ENCODE measurements at regions not wholly inside any gene's neighbourhood (a gene's known extent, or its start where the extent isn't known, plus 50 kb on each side); places are given as distances from the start of the nearest gene placed in this dataset.
"Not testable (repeated sequence)": the region's sequence is repeated elsewhere in the genome, so short reads cannot be mapped to it uniquely, and the experiment has no call there.

GRCh38 chr1:148357037-148357436 is 126.1 kb downstream of the PPIAL4G start:
- no peak for DNase-seq

- no peak for DNase-seq
These were observed 127.1 kb downstream of the PPIAL4G start for GRCh38 chr1:148355976-148356375.

GRCh38 chr1:148354913-148355308 is 128.2 kb downstream of the PPIAL4G start:
- no peak for DNase-seq

GRCh38 chr1:148354284-148354912 is 128.7 kb downstream of the PPIAL4G start:
- no peak for DNase-seq

GRCh38 chr1:148353461-148354283 is 129.4 kb downstream of the PPIAL4G start:
- peak in 1 of 14 donors; percentile 47 for DNase-seq

- DNase-seq, result no peak
These were observed 130.5 kb downstream of the PPIAL4G start for GRCh38 chr1:148352470-148353053.

GRCh38 chr1:148347781-148348180 is 135.3 kb downstream of the PPIAL4G start:
- no peak for DNase-seq

- peak in 1 of 14 donors; percentile 3 for DNase-seq
These were observed 137.4 kb downstream of the PPIAL4G start for GRCh38 chr1:148345659-148346151.

- DNase-seq, result not testable (repeated sequence)
These were observed 138.5 kb downstream of the PPIAL4G start for GRCh38 chr1:148344651-148345050.

GRCh38 chr1:148341729-148342128 is 141.4 kb downstream of the PPIAL4G start:
- DNase-seq, result not testable (repeated sequence)

GRCh38 chr1:148336121-148336918 is 146.8 kb downstream of the PPIAL4G start:
- not testable (repeated sequence) for DNase-seq

- peak; percentile 20 to 98 (median 63) for DNase-seq
These were observed 148.6 kb downstream of the PPIAL4G start for GRCh38 chr1:148334339-148335130.

- peak in 1 of 14 donors; percentile 53 for DNase-seq
These were observed 149.2 kb downstream of the PPIAL4G start for GRCh38 chr1:148333875-148334338.

- DNase-seq, result no peak
These were observed 154.2 kb downstream of the PPIAL4G start for GRCh38 chr1:148328884-148329283.

- DNase-seq, result not testable (repeated sequence)
These were observed 158.1 kb downstream of the PPIAL4G start for GRCh38 chr1:148325031-148325430.

GRCh38 chr1:148324465-148324864 is 158.6 kb downstream of the PPIAL4G start:
- not testable (repeated sequence) for DNase-seq

GRCh38 chr1:148320079-148320478 is 163.0 kb downstream of the PPIAL4G start:
- not testable (repeated sequence) for DNase-seq

GRCh38 chr1:148318904-148319242 is 164.2 kb downstream of the PPIAL4G start:
- DNase-seq, result no peak

GRCh38 chr1:148318123-148318903 is 164.8 kb downstream of the PPIAL4G start:
- peak in 1 of 14 donors; percentile 3 for DNase-seq

GRCh38 chr1:148317288-148317985 is 165.4 kb upstream of the NBPF11 start:
- DNase-seq, result no peak
